ENCODE measurements at regions not wholly inside any gene's neighbourhood (a gene's known extent, or its start where the extent isn't known, plus 50 kb on each side); places are given as distances from the start of the nearest gene placed in this dataset.

- intact Hi-C loops (cut with micrococcal nuclease) = no loop called here
- H3K27me3 Mint-ChIP-seq (ENCODE audit: low read depth in 2 of 2) = no peaks in the 10 kb centered on the region
- H3K9me3 Mint-ChIP-seq = peaks cover 6 to 7% of the 10 kb centered on the region in 2 donors
Observed at GRCh38 chr6:8557014-8557748, 121.8 kb upstream of the SLC35B3 start.

GRCh38 chr6:8556370-8557013, 121.1 kb upstream of the SLC35B3 start:
- H3K27ac Mint-ChIP-seq = no peak overlapping the region
- H3K36me3 Mint-ChIP-seq = peaks cover 7% of the 10 kb centered on the region
- Histone ChIP-seq H3K9me3 (ENCODE audit: control insufficient read depth, insufficient read depth, low read length) (no peaks in the 10 kb centered on the region), H3K4me3 (ENCODE audit: low read length) (no peak overlapping the region), H3K27me3 (ENCODE audit: control insufficient read depth, insufficient read depth, low read length) (no peaks in the 10 kb centered on the region), H3K36me3 (ENCODE audit: control insufficient read depth, insufficient read depth, low read length) (no peaks in the 10 kb centered on the region), H3K4me1 (ENCODE audit: control insufficient read depth, insufficient read depth, low read length) (no peaks in the 10 kb centered on the region), H3K27ac (ENCODE audit: low read length) (no peak overlapping the region)
- TF ChIP-seq CTCF (IDR thresholded peaks at IDR 0.05) = no peak
- intact Hi-C loops (cut with micrococcal nuclease) = no loop called here
- H3K27me3 Mint-ChIP-seq (ENCODE audit: low read depth in 2 of 2) = no peaks in the 10 kb centered on the region
- DNase-seq (no peak), ATAC-seq (no peak)
- peaks cover 6 to 7% of the 10 kb centered on the region in 2 donors for H3K9me3 Mint-ChIP-seq
- H3K4me3 Mint-ChIP-seq = no peak overlapping the region
- WGBS (ENCODE audit: insufficient coverage) = 100% methylated on average over 1 of the region's 1 CpG
- H3K4me1 Mint-ChIP-seq = no peaks in the 10 kb centered on the region

More at GRCh38 chr6:8557014-8557748, 121.8 kb upstream of the SLC35B3 start:
- Histone ChIP-seq H3K36me3 (ENCODE audit: control insufficient read depth, insufficient read depth, low read length) (no peaks in the 10 kb centered on the region), H3K27ac (ENCODE audit: low read length) (no peak overlapping the region), H3K9me3 (ENCODE audit: control insufficient read depth, insufficient read depth, low read length) (no peaks in the 10 kb centered on the region), H3K4me1 (ENCODE audit: control insufficient read depth, insufficient read depth, low read length) (no peaks in the 10 kb centered on the region), H3K27me3 (ENCODE audit: control insufficient read depth, insufficient read depth, low read length) (no peaks in the 10 kb centered on the region), H3K4me3 (ENCODE audit: low read length) (no peak overlapping the region)
- WGBS (ENCODE audit: insufficient coverage) = 59% methylated on average over 1 of the region's 2 CpGs
- H3K27ac Mint-ChIP-seq = no peak overlapping the region
- TF ChIP-seq CTCF (IDR thresholded peaks at IDR 0.05) = no peak
- ATAC-seq = no peak
- no peak overlapping the region for H3K4me3 Mint-ChIP-seq
- DNase-seq = no peak
- H3K36me3 Mint-ChIP-seq = peaks cover 7% of the 10 kb centered on the region
- H3K4me1 Mint-ChIP-seq = no peaks in the 10 kb centered on the region

GRCh38 chr6:8551993-8552392, 116.6 kb upstream of the SLC35B3 start:
- Histone ChIP-seq H3K27me3 (ENCODE audit: control insufficient read depth, insufficient read depth, low read length) (no peaks in the 10 kb centered on the region), H3K9me3 (ENCODE audit: control insufficient read depth, insufficient read depth, low read length) (no peaks in the 10 kb centered on the region), H3K27ac (ENCODE audit: low read length) (no peak overlapping the region), H3K36me3 (ENCODE audit: control insufficient read depth, insufficient read depth, low read length) (no peaks in the 10 kb centered on the region), H3K4me1 (ENCODE audit: control insufficient read depth, insufficient read depth, low read length) (no peaks in the 10 kb centered on the region), H3K4me3 (ENCODE audit: low read length) (no peak overlapping the region)
- no peak for TF ChIP-seq CTCF (IDR thresholded peaks at IDR 0.05)
- H3K27ac Mint-ChIP-seq = no peak overlapping the region
- H3K27me3 Mint-ChIP-seq (ENCODE audit: low read depth in 2 of 2) = no peaks in the 10 kb centered on the region
- no peaks in the 10 kb centered on the region for H3K4me1 Mint-ChIP-seq
- DNase-seq (no peak), ATAC-seq (no peak)
- intact Hi-C loops (cut with micrococcal nuclease) = no loop called here
- H3K4me3 Mint-ChIP-seq = no peak overlapping the region
- H3K36me3 Mint-ChIP-seq = peaks cover 7% of the 10 kb centered on the region
- no CpG with 5 or more reads among the region's 2 CpGs for WGBS (ENCODE audit: insufficient coverage)
- H3K9me3 Mint-ChIP-seq = peaks cover 5 to 7% of the 10 kb centered on the region in 2 donors

Data from natural killer cell (primary cell).